ENCODE measurements at regions not wholly inside any gene's neighbourhood (a gene's known extent, or its start where the extent isn't known, plus 50 kb on each side); places are given as distances from the start of the nearest gene placed in this dataset.
"Not testable (repeated sequence)": the region's sequence is repeated elsewhere in the genome, so short reads cannot be mapped to it uniquely, and the experiment has no call there.

GRCh38 chr17:27066315-27066714, 227.6 kb upstream of the WSB1 start:
- DNase-seq, result no peak

- DNase-seq, result no peak
Measured at GRCh38 chr17:27069842-27070508, 223.9 kb upstream of the WSB1 start.

- no peak for DNase-seq
Measured at GRCh38 chr17:27070836-27071235, 223.1 kb upstream of the WSB1 start.

- no peak for DNase-seq
Measured at GRCh38 chr17:27072885-27073284, 221.0 kb upstream of the WSB1 start.

DNA sequence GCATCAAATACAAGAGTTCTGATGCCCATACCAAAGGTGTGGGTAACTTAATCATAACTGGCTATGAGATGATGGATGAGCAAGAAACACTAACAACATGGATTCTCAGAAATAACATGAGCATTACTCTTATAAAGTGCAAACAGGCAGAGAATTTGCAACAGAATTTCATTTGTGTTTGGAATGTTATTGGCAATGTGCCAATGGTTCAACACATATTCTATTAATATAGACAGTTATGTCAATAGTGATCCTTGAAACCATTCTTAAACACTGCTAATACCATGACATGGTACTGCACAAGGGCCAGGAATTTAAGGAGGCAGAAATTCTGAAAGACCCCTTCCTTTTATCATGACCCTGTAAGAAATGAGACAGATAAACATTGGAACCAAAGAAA, 217.1 kb upstream of the WSB1 start:
- DNase-seq, result no peak

GRCh38 chr17:27078296-27078695, 215.6 kb upstream of the WSB1 start:
- DNase-seq, result no peak

DNA sequence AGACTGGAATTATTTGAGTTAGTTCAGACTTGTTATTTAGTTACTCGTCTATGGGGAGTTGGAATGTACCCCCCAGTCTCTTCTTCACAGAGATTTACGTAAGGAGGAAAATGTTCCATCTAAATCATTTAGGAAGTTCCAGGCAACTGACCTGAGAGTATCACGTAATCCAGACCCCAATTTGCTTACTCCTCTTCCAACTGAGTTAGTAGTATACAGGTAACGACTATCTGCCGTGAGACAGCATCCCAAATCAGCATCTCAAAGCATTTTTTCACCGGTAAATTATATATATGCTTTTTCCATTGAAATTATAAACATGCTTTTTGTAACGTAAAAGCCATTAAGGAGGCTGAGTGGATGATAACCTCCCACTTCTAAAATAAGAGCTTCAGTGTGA, 214.3 kb upstream of the WSB1 start:
- no peak for DNase-seq

DNA sequence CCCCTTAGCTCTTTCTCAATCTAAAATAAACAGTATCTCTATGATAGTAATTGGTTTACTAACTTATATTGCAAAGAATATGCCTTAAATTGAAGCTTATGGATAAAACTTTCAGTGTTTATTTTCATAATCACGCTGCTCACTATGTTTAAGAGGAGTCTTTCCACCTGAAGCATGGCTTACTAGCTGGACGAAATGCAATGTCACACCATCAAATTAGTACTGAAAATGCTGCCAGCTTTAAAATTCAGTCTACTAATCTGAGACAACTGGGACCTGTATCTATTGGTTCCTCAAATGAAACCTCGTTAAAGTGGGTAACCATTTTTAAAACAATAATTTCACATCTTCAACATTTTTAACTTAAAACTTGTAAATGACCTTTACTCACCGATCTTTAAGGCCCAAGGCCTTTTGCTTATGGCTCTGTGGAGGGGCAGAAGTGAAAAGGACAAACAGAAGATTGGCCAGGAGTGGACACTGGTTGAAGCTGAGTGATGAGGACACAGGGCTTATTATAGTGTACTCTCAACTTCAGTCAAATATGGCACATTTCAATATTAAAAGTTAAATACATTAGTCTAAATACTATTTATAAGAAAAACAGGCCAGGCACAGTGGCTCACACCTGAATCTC, 212.8 kb upstream of the WSB1 start:
- DNase-seq, result no peak

- no peak for DNase-seq
Measured at GRCh38 chr17:27082023-27082774, 211.7 kb upstream of the WSB1 start.

DNA sequence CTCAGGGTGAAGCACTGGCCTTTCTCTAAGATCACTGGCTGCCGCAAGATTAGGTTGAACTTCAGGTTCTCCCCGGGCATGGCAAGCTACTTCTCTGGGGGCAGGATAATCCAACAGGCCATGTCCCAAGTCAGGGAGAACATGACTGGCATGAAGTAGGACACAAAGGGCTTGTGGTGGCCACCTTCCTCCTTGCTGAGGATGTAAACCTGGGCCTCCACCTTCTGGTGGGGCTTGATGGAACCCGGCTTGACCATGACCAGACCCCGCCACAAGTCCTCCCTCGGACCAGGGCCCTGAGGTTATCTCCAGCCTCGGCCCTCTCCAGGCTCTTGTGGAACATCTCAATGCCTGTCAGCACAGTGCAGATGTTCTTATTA, 211.1 kb upstream of the WSB1 start:
- DNase-seq, result no peak

DNA sequence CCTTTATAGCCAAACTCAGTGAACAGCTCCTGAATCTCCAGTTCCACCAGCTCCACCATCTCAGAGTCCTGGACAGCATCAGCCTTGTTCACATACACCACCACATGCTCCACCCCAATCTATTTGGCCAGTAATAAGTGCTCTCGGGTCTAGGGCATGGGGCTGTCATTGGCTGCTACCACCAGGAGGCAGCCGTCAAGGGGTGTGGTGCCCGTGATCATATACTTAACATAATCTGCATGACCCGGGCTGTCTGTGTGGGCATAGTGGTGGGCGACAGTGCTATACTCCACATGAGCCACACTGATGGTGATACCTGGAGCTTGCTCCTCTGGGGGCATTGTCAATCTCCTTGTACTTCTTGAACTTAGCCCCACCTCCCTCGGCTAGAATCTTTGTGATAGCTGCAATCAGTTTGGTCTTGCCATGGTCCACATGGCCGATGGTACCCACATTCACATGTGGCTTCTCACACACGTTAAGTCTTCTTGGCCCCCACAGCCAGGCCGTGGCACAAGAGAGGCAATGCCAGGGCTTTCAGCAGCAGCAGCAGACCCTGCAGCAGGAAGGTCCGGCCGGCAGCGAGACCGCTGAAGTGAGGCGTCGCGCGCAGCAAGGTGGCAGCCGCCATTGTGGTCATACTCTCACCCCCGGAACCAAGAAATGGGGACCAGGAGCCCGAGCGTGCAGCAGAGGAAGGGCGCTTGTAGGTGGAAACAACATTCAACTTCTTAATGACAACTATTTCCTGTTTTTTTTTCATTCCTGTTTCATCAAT, 210.3 kb upstream of the WSB1 start:
- DNase-seq, result no peak

DNA sequence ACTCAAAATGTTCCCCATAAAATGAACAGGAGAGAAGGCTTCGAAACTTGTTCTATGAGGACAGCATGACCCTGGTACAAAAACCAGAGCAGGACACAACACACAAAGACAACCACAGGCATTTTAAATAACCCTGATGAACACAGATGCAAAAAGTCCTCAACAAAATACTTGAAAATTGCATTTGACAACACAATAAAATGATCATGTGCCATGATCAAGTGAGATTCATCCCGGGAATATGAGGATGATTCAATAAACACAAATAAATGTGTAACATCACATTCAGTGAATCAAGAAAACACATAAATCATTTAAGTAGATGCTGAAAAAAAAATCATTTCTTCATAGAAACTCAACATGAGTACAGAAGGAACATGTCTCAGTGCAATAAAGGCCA, 208.4 kb upstream of the WSB1 start:
- no peak for DNase-seq

DNA sequence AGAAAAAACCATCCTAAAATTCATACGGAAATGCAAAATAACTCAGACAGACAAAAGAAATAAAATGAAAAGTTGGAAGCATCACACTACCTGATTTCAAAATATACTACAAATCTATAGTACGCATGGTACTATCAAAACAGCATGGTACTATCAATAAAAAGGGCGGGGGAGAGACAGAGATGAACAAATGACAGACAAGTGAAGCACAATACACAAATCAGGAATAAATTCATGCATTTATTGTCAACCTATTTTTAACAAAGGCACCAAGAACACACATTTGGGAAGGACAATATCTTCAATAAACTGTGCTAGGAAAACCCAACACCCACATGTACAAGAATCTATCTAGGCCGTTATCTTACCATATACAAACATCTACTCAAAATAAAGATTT, 207.4 kb upstream of the WSB1 start:
- DNase-seq, result no peak

DNA sequence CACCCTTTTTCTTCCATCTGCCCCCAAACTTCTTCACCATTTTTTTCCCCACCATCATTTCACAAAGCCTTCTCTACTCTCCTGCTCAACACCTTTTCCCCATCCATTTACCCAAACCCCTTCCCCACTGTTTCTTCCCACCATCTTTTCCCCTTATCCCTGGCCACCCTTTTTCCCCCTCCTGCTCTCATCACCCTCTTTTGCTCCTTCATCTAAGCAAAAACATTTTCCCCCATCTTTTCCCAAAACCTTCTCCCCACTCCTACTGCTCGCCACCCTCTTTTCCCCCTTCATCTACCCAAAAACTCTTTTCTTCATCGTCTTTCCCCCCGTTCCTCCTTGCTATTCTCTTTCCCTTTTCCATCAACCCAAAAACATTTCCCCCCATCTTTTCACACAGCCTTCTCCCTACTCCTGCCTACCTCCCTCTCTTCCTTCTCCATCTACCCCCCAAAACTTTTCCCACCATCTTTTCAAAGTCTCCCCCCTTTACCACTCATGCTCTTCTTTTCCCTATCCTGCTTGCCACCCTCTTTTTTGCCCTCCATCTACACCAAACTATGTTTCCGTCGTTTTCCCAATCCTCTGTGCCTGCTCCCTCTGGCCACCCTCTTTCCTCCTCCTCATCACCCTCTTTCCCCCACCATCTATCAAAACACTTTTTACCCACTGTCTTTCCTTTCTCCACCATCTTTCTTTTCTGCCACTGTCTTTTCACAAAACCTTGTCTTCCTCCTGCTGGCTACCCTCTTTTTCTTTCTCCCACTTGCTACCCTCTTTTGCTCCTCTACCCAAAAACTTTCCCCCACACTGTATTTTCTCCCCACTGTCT, 205.8 kb upstream of the WSB1 start:
- no peak for DNase-seq

DNA sequence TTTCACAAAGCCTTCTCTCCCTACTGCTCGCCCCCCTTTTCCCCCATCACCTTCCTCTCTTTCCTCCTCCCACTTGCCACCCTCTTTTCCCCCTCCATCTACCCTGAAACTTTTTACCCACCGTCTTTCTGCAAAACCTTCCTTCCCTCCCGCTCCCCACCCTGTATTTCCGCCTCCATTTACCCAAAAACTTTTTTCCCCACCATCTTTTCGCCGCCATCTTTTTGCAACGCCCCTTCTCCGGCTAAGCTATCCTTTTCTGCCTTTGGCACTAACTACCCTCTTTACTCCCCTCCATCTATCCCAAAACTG, 205.2 kb upstream of the WSB1 start:
- DNase-seq, result no peak

DNA sequence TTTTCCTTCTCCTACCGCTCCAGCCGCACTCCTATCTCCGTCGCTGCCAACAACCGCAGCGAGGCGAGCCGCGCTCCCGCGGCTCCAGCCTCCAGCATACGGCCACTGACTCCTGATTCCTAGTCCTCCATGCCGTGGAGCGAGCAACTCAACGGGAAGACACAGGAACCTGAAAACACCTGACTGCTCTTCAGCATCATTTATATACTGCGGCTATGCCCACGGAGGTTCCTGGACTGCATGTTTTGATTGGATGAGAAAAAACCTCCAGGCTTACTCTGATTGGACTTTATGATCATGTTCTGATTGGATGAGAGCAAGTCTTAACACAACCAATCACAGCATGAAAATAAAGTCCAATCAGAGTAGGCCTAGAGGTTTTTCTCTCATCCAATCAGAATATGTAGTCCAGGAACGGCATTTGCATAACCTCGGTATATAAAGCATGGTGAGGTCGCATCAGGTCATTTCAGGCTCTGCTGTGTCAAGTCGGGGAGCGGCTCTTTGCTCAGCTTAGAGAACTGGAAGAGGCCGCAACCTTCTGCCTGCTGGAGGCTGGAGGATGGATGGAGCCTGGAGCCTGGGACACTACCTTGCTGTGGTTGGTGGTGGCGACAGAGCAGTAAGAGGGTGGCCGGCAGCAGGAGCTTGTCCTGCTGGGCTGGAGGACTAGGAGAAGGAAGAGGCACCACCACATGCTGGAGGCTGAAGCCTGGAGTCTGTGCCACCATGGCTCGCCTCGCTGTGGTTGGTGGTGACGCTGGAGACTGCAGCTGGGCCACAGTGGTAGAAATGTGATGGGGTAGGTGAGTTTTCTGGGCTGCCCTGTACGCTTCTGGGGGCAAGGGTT, 204.6 kb upstream of the WSB1 start:
- DNase-seq, result not testable (repeated sequence)

- no peak for DNase-seq
Measured at GRCh38 chr17:27089929-27090247, 204.0 kb upstream of the WSB1 start.

DNA sequence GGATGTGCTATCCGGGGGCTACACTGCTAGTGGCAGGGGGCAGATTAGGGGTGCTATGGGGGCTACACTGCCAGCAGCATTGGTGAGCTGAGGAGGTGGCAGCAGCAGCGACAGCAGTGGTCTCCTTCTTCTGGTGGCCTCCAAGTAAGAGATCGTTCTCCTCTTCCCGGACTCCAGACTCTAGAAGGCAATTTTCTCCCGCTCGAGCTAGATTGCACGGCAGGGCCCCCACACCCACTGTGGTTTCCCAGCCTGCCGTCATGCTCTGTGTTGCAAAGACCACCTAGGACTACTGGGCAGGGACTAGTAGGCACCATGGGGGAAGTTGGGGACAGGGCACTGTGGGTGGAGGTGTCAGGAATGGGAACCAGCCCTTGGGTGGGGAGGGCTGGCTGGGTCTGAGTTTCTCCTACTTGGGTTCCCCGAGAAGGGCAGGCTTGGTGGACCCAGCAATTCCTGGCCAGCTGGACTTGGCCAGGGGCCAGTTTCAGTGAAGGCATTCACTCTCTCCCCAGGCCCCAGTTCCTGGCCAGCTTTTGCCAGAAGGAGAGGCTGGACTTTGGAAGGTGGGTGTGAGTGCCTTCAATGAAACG, 203.4 kb upstream of the WSB1 start:
- not testable (repeated sequence) for DNase-seq

GRCh38 chr17:27091043-27091497, 202.8 kb upstream of the WSB1 start:
- DNase-seq, result no peak

- DNase-seq, result not testable (repeated sequence)
Measured at GRCh38 chr17:27094179-27094578, 199.7 kb upstream of the WSB1 start.

DNA sequence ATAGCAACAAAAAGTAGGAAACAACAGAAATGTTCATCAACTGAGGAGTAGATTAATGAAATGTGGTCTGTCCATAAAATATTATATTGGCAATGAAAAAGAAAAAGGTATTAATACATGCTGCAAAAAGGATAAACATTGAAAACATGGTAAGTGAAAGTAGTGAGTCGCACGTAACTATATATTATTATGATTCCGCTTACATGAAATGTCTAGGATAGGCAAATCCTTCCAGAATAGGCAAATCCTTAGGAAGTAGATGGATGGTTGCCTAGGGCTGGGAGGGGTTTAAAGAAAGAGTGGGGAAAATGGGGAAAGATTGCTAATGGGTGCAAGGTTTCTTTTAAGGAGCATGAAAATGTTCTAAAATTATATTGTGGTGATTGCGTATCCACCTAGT, 198.1 kb upstream of the WSB1 start:
- not testable (repeated sequence) for DNase-seq
